ENCODE measurements at regions not wholly inside any gene's neighbourhood (a gene's known extent, or its start where the extent isn't known, plus 50 kb on each side); places are given as distances from the start of the nearest gene placed in this dataset.

GRCh38 chr7:28328822-28329660, 83.3 kb upstream of the CREB5 start:
- dilution Hi-C loops (cut with MboI; ENCODE audit: extremely low pct_ligation_motif_present, low sequenced_read_pairs) = no loop called here
- no peaks in the 10 kb centered on the region for H3K36me3 ChIP-seq (ENCODE audit: control insufficient read depth in 2 of 2, extremely low read depth in 1 of 2, insufficient read depth in 2 of 2, low read length in 2 of 2)

DNA sequence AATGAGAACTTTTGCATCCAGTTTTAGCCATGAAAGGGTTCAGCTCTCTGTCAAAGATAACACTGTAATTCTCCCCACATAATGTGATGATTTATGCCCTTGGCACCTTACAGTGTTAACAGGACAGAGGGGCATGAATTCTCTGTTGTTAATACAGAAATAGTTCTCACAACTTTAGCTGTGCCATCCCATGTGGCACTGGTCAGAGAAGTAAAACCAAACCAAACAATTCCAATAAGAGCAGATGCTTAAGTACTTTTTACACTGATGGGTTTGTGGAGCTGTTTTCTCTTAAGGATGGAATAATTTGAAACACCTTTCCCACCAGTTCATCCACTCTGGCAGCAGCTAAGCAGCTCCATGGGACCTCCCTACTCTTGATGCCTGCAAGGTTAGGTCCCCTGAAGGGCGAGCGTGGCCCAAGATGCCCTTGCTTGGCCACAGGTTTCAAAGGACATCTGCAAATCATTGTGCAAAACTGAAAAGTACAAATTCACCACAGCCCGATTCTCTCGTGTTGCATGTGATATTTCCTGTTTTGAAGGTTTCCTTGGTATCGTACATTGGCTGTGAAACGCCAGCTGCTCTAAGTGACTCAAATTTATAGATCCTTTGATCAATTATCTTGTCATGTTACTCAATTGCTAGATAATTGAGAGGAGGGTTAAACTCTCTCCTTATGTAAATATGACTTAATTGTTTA, 82.5 kb upstream of the CREB5 start:
- H3K9ac ChIP-seq (ENCODE audit: control insufficient read depth, extremely low read depth, insufficient read depth, low read length) = no peak overlapping the region
- no peaks in the 10 kb centered on the region for H3K79me2 ChIP-seq (ENCODE audit: control insufficient read depth, insufficient read depth, low read length)
- DNase-seq (ENCODE audit: low read depth, low spot score) (no peak), FAIRE-seq (no peak)
- H2AFZ ChIP-seq (ENCODE audit: control insufficient read depth, low read length) = no peak overlapping the region
- no peaks in the 10 kb centered on the region for H3K4me1 ChIP-seq (ENCODE audit: control insufficient read depth, extremely low read depth, insufficient read depth, low read length)
- no peaks in the 10 kb centered on the region for H3K36me3 ChIP-seq (ENCODE audit: control insufficient read depth in 2 of 2, extremely low read depth in 1 of 2, insufficient read depth in 2 of 2, low read length in 2 of 2)
- TF ChIP-seq, protein P1, sequence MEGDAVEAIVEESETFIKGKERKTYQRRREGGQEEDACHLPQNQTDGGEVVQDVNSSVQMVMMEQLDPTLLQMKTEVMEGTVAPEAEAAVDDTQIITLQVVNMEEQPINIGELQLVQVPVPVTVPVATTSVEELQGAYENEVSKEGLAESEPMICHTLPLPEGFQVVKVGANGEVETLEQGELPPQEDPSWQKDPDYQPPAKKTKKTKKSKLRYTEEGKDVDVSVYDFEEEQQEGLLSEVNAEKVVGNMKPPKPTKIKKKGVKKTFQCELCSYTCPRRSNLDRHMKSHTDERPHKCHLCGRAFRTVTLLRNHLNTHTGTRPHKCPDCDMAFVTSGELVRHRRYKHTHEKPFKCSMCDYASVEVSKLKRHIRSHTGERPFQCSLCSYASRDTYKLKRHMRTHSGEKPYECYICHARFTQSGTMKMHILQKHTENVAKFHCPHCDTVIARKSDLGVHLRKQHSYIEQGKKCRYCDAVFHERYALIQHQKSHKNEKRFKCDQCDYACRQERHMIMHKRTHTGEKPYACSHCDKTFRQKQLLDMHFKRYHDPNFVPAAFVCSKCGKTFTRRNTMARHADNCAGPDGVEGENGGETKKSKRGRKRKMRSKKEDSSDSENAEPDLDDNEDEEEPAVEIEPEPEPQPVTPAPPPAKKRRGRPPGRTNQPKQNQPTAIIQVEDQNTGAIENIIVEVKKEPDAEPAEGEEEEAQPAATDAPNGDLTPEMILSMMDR (optimal IDR thresholded peaks at IDR 0.05 in 1 of 3, IDR thresholded peaks at IDR 0.05 in 1 of 3, conservative IDR thresholded peaks at IDR 0.05 in 1 of 3; ENCODE audit: extremely low read depth in 1 of 3, insufficient read depth in 2 of 3, low read length in 3 of 3) = no peak
- TF ChIP-seq EZH2 (IDR thresholded peaks at IDR 0.05; ENCODE audit: low read length) = no peak
- H3K27ac ChIP-seq (ENCODE audit: control insufficient read depth, insufficient read depth, low read length) = no peak overlapping the region
- dilution Hi-C loops (cut with MboI; ENCODE audit: extremely low pct_ligation_motif_present, low sequenced_read_pairs) = no loop called here
- H3K9me1 ChIP-seq (ENCODE audit: control insufficient read depth, extremely low read depth, insufficient read depth, low read length) = no peaks in the 10 kb centered on the region
- no peaks in the 10 kb centered on the region for H3K9me3 ChIP-seq (ENCODE audit: control insufficient read depth, low read depth, low read length)
- no peaks in the 10 kb centered on the region for H3K27me3 ChIP-seq (ENCODE audit: control insufficient read depth, extremely low read depth, insufficient read depth, low read length)
- no peak overlapping the region for H3K4me2 ChIP-seq (ENCODE audit: control insufficient read depth, extremely low read depth, insufficient read depth, low read depth, low read length)
- H4K20me1 ChIP-seq (ENCODE audit: control insufficient read depth, extremely low read depth, insufficient read depth, low read length) = no peaks in the 10 kb centered on the region
- H3K4me3 ChIP-seq (ENCODE audit: control insufficient read depth in 2 of 3, extremely low read depth in 1 of 3, insufficient read depth in 2 of 3, low read depth in 1 of 3, low read length in 3 of 3) = no peak overlapping the region

More at GRCh38 chr7:28328822-28329660, 83.3 kb upstream of the CREB5 start:
- no peaks in the 10 kb centered on the region for H3K9me3 ChIP-seq (ENCODE audit: control insufficient read depth, low read depth, low read length)
- no peaks in the 10 kb centered on the region for H4K20me1 ChIP-seq (ENCODE audit: control insufficient read depth, extremely low read depth, insufficient read depth, low read length)
- FAIRE-seq (no peak), DNase-seq (ENCODE audit: low read depth, low spot score) (no peak)
- no peak overlapping the region for H3K27ac ChIP-seq (ENCODE audit: control insufficient read depth, insufficient read depth, low read length)
- H3K4me2 ChIP-seq (ENCODE audit: control insufficient read depth, extremely low read depth, insufficient read depth, low read depth, low read length) = no peak overlapping the region
- peaks cover under 1% of the 10 kb centered on the region for H3K27me3 ChIP-seq (ENCODE audit: control insufficient read depth, extremely low read depth, insufficient read depth, low read length)
- no peaks in the 10 kb centered on the region for H3K9me1 ChIP-seq (ENCODE audit: control insufficient read depth, extremely low read depth, insufficient read depth, low read length)
- H3K9ac ChIP-seq (ENCODE audit: control insufficient read depth, extremely low read depth, insufficient read depth, low read length) = no peak overlapping the region
- no peaks in the 10 kb centered on the region for H3K4me1 ChIP-seq (ENCODE audit: control insufficient read depth, extremely low read depth, insufficient read depth, low read length)
- no peak overlapping the region for H2AFZ ChIP-seq (ENCODE audit: control insufficient read depth, low read length)
- no peaks in the 10 kb centered on the region for H3K79me2 ChIP-seq (ENCODE audit: control insufficient read depth, insufficient read depth, low read length)
- TF ChIP-seq EZH2 (IDR thresholded peaks at IDR 0.05; ENCODE audit: low read length) = no peak
- TF ChIP-seq, protein P1 (optimal IDR thresholded peaks at IDR 0.05 in 1 of 3, IDR thresholded peaks at IDR 0.05 in 1 of 3, conservative IDR thresholded peaks at IDR 0.05 in 1 of 3; ENCODE audit: extremely low read depth in 1 of 3, insufficient read depth in 2 of 3, low read length in 3 of 3) = no peak
- H3K4me3 ChIP-seq (ENCODE audit: control insufficient read depth in 2 of 3, extremely low read depth in 1 of 3, insufficient read depth in 2 of 3, low read depth in 1 of 3, low read length in 3 of 3) = no peak overlapping the region

All from keratinocyte (primary cell).